ENCODE measurements at regions not wholly inside any gene's neighbourhood (a gene's known extent, or its start where the extent isn't known, plus 50 kb on each side); places are given as distances from the start of the nearest gene placed in this dataset.

DNA sequence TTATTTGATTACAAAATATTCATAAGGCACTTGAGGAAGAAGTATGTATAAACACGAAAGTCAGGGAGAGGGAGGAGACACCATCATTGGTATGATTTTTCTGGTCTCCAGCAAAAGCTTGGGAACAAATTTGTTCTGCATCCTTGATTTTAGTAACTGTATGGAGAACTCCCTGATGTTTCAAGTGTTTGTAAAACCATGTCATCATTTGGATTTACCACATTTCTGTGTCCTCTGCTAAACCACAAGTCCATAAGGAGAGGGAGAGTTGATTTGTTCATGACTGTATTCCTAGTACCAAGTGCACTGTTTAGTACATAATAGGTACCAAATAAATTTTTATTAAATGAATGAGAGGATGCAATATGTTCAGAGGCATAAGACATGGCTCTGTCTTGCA lies 181.1 kb downstream of the BTG1 start:
- TF ChIP-seq, protein P1, sequence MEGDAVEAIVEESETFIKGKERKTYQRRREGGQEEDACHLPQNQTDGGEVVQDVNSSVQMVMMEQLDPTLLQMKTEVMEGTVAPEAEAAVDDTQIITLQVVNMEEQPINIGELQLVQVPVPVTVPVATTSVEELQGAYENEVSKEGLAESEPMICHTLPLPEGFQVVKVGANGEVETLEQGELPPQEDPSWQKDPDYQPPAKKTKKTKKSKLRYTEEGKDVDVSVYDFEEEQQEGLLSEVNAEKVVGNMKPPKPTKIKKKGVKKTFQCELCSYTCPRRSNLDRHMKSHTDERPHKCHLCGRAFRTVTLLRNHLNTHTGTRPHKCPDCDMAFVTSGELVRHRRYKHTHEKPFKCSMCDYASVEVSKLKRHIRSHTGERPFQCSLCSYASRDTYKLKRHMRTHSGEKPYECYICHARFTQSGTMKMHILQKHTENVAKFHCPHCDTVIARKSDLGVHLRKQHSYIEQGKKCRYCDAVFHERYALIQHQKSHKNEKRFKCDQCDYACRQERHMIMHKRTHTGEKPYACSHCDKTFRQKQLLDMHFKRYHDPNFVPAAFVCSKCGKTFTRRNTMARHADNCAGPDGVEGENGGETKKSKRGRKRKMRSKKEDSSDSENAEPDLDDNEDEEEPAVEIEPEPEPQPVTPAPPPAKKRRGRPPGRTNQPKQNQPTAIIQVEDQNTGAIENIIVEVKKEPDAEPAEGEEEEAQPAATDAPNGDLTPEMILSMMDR (IDR thresholded peaks at IDR 0.05 in 8 of 11, conservative IDR thresholded peaks at IDR 0.05 in 3 of 11), result no peak
- TF ChIP-seq POLR2AphosphoS5 (IDR thresholded peaks at IDR 0.05) (no peak), POLR2A (IDR thresholded peaks at IDR 0.05) (no peak)
